MCF 10A (cell line): ENCODE measurements at regions not wholly inside any gene's neighbourhood (a gene's known extent, or its start where the extent isn't known, plus 50 kb on each side); places are given as distances from the start of the nearest gene placed in this dataset.
A peak's percentile ranks its signal among the peaks of the same experiment; 100 is the strongest.
"Not testable (repeated sequence)": the region's sequence is repeated elsewhere in the genome, so short reads cannot be mapped to it uniquely, and the experiment has no call there.

Experiments
- BruUV-seq: library from RNA; stranded (reverse); fragments of 400-500 nt; replicated peaks from 2 replicates; lab custom pipeline; 2021; lab: Mats Ljungman, UMichigan
- CTCF ChIA-PET: fragments of 300-600 bp; sonication (Branson Sonifier 250); formaldehyde crosslinking; extraction: SDS; loops from one replicate; lab custom pipeline; 2021; ENCODE audit warnings: antibody characterized with exemption, inconsistent platforms; lab: Yijun Ruan, JAX
- POLR2A ChIA-PET: fragments of 300-600, 350-650 bp; sonication (Branson Sonifier 250); formaldehyde crosslinking; extraction: SDS; loops from one replicate; lab custom pipeline; 2020; ENCODE audit warnings: antibody characterized with exemption, inconsistent platforms; lab: Yijun Ruan, JAX
- DNase-seq: peaks from one replicate; pipeline ENCODE4 v3.0.0-alpha.2; 2018; ENCODE audit not compliant: unreplicated experiment
- H3K27ac Mint-ChIP-seq: one replicate; pipeline ENCODE4 v1.8.0; 2022; ENCODE audit warnings: mild to moderate bottlenecking, low read depth, mixed read lengths; ENCODE audit not compliant: unreplicated experiment
- H3K27me3 Mint-ChIP-seq: one replicate; pipeline ENCODE4 v1.8.0; 2022; ENCODE audit warnings: mixed read lengths; ENCODE audit not compliant: insufficient read depth, unreplicated experiment
- H3K36me3 Mint-ChIP-seq: one replicate; pipeline ENCODE4 v1.8.0; 2022; ENCODE audit warnings: mild to moderate bottlenecking, moderate library complexity, mixed read lengths; ENCODE audit not compliant: insufficient read depth, unreplicated experiment
- H3K4me1 Mint-ChIP-seq: one replicate; pipeline ENCODE4 v1.8.0; 2022; ENCODE audit warnings: mixed read lengths; ENCODE audit not compliant: insufficient read depth, unreplicated experiment
- H3K4me3 Mint-ChIP-seq: one replicate; pipeline ENCODE4 v1.8.0; 2022; ENCODE audit warnings: mild to moderate bottlenecking, moderate library complexity, mixed read lengths; ENCODE audit not compliant: unreplicated experiment
- H3K9me3 Mint-ChIP-seq: one replicate; pipeline ENCODE4 v1.8.0; 2022; ENCODE audit warnings: mixed read lengths; ENCODE audit not compliant: unreplicated experiment
- intact Hi-C: fragments of 100-400 bp; cut with micrococcal nuclease; formaldehyde crosslinking; loops from 2 replicates; pipeline ENCODE4 v1.14.1; 2022
- TF ChIP-seq, protein P1 (sequence below): fragments of 200-600 bp; IDR thresholded peaks from one replicate; pipeline ENCODE4 v1.8.0; 2022; ENCODE audit warnings: antibody characterized with exemption, mild to moderate bottlenecking; ENCODE audit not compliant: unreplicated experiment

GRCh38 chr6:112935402-112936078 lies 588.4 kb downstream of the RFPL4B start:
- TF ChIP-seq, protein P1, sequence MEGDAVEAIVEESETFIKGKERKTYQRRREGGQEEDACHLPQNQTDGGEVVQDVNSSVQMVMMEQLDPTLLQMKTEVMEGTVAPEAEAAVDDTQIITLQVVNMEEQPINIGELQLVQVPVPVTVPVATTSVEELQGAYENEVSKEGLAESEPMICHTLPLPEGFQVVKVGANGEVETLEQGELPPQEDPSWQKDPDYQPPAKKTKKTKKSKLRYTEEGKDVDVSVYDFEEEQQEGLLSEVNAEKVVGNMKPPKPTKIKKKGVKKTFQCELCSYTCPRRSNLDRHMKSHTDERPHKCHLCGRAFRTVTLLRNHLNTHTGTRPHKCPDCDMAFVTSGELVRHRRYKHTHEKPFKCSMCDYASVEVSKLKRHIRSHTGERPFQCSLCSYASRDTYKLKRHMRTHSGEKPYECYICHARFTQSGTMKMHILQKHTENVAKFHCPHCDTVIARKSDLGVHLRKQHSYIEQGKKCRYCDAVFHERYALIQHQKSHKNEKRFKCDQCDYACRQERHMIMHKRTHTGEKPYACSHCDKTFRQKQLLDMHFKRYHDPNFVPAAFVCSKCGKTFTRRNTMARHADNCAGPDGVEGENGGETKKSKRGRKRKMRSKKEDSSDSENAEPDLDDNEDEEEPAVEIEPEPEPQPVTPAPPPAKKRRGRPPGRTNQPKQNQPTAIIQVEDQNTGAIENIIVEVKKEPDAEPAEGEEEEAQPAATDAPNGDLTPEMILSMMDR, result no peak
- no peak for DNase-seq
- ChIA-PET POLR2A (no interaction called here), CTCF (interaction anchor here (0.5 kb wide), 1 partner anchor 323 kb away, joined by 3 read pairs; no protein-coding TSS in a partner anchor)
- Mint-ChIP-seq H3K27me3 (no peaks in the 10 kb centered on the region), H3K9me3 (no peaks in the 10 kb centered on the region), H3K36me3 (no peaks in the 10 kb centered on the region), H3K4me3 (no peak overlapping the region), H3K4me1 (peaks cover 10% of the 10 kb centered on the region), H3K27ac (no peak overlapping the region)
- intact Hi-C loops, result no loop called here
- BruUV-seq, result no TSS peak

DNA sequence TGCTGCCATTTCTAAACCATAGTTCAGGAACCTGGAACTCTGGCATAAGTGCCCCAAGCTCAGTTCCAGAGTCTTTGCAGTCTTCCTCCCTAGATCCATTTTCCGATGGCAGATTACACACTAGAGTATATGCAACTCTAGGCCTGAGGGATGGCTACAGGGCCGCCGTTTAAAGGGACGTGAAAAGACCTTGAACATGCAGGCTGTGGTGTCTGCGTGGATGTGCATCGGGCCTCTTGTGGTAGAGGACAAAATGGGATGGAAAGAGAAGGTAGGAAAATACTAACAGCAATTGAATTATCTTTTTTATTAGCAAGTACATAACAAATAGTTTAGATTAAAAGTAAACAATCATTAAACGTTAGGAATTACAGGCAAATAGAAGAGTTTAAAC lies 588.9 kb downstream of the RFPL4B start:
- BruUV-seq, result no TSS peak
- intact Hi-C loops, result no loop called here
- H3K27ac Mint-ChIP-seq, result no peak overlapping the region
- H3K36me3 Mint-ChIP-seq, result no peaks in the 10 kb centered on the region
- H3K4me3 Mint-ChIP-seq, result no peak overlapping the region
- ChIA-PET CTCF (no interaction called here), POLR2A (no interaction called here)
- H3K4me1 Mint-ChIP-seq, result peaks cover 10% of the 10 kb centered on the region
- TF ChIP-seq, protein P1, result no peak
- DNase-seq, result no peak
- H3K27me3 Mint-ChIP-seq, result no peaks in the 10 kb centered on the region
- no peaks in the 10 kb centered on the region for H3K9me3 Mint-ChIP-seq

DNA sequence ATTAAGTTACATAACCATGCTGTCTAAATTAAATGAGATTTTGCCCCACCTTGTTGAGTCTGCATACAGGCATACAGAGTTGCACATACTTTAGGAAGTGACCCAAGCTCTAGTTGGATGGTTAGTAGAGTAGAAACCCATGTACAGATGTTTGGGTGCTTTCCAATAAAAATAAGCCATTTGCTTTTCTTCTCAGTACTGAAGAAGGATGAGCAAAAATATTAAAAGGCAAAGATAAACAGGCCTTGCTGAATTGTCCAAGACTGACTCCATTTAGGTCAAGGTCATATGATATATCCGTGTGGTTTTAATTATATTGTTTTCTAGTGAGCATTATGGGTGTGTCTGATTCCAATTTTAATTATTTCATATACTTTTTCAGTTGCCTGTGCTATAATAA lies 589.4 kb downstream of the RFPL4B start:
- TF ChIP-seq, protein P1, result no peak
- H3K9me3 Mint-ChIP-seq, result no peaks in the 10 kb centered on the region
- H3K36me3 Mint-ChIP-seq, result no peaks in the 10 kb centered on the region
- no peak overlapping the region for H3K27ac Mint-ChIP-seq
- H3K4me3 Mint-ChIP-seq, result no peak overlapping the region
- intact Hi-C loops, result no loop called here
- peak; percentile 61 for DNase-seq
- ChIA-PET CTCF (no interaction called here), POLR2A (no interaction called here)
- BruUV-seq, result no TSS peak
- H3K27me3 Mint-ChIP-seq, result no peaks in the 10 kb centered on the region
- peaks cover 10% of the 10 kb centered on the region for H3K4me1 Mint-ChIP-seq

DNA sequence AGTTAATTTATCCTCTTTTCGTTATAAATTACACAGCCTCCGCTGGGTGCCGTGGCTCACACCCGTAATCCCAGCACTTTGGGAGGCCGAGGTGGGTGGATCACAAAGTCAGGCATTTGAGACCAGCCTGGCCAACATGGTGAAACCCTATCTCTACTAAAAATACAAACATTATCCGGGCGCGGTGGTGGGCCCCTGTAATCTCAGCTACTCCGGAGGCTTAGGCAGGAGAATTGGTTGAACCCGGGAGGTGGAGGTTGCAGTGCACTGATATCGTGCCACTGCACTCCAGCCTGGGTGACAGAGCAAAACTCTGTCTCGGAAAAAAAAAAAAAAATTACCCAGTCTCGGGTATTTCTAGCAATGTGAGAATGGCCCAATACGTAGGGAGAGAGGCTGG lies 590.6 kb downstream of the RFPL4B start:
- intact Hi-C loops, DNase-seq, H3K4me1 Mint-ChIP-seq, H3K27me3 Mint-ChIP-seq, CTCF ChIA-PET, H3K27ac Mint-ChIP-seq, H3K4me3 Mint-ChIP-seq, BruUV-seq, H3K9me3 Mint-ChIP-seq, H3K36me3 Mint-ChIP-seq: not testable (repeated sequence)
- POLR2A ChIA-PET, result interaction anchor here (0.6 kb wide), 1 partner anchor 13 kb away, joined by 3 read pairs; no protein-coding TSS in a partner anchor
